ENCODE measurements at regions not wholly inside any gene's neighbourhood (a gene's known extent, or its start where the extent isn't known, plus 50 kb on each side); places are given as distances from the start of the nearest gene placed in this dataset.
A peak's percentile ranks its signal among the peaks of the same experiment; 100 is the strongest.

GRCh38 chr9:90219548-90220118 lies 423.0 kb downstream of the DIRAS2 start:
- 17% methylated on average over 27 of the region's 27 CpGs; no CpG with 5 or more reads in 1 of the 2 experiments for WGBS, 2 experiments (ENCODE audit: extremely low coverage in 1 of 2, insufficient coverage in 1 of 2, insufficient read length in 1 of 2, insufficient replicate concordance in 2 of 2, low coverage in 1 of 2, low lambda C conversion rate in 2 of 2, missing lambda C conversion rate in 1 of 2)
- Histone ChIP-seq H3K9me3 (ENCODE audit: insufficient read depth in 2 of 2, low read depth in 1 of 2, low read length in 1 of 2) (no peaks in the 10 kb centered on the region), H2BK120ac (replicated peaks; ENCODE audit: low read depth, low read length) (no peak overlapping the region), H2BK20ac (ENCODE audit: low read length) (no peak overlapping the region), H3K36me3 (ENCODE audit: control insufficient read depth in 2 of 4, insufficient read depth in 4 of 4, low read length in 3 of 4) (no peaks in the 10 kb centered on the region), H3K4me3 (ENCODE audit: extremely low read depth in 1 of 4, insufficient read depth in 2 of 4, low read depth in 3 of 4, low read length in 4 of 4) (peak overlapping the region; percentile 30 to 58 (median 40); a peak in 7 of 8 replicates), H3K27me3 (replicated peaks in 1 of 4; ENCODE audit: control insufficient read depth in 3 of 4, extremely low read depth in 1 of 4, insufficient read depth in 3 of 4, low read length in 3 of 4) (no peaks in the 10 kb centered on the region), H3K27ac (ENCODE audit: low read depth, low read length) (no peak overlapping the region), H4K20me1 (replicated peaks in 1 of 2; ENCODE audit: control insufficient read depth in 1 of 2, insufficient read depth in 2 of 2, low read length in 2 of 2) (no peaks in the 10 kb centered on the region), H3K14ac (ENCODE audit: insufficient read length) (no peak overlapping the region), H3K4ac (replicated peaks; ENCODE audit: insufficient read length, low read depth, low read length) (no peak overlapping the region), H4K91ac (replicated peaks; ENCODE audit: insufficient read length, low read length) (no peak overlapping the region), H2BK5ac (ENCODE audit: low read depth, low read length) (no peak overlapping the region), H2AK5ac (ENCODE audit: low read depth, low read length) (no peak overlapping the region), H3K4me2 (ENCODE audit: insufficient read depth in 1 of 2, low read depth in 2 of 2, low read length in 2 of 2) (peak overlapping the region; percentile 27 to 61), H4K5ac (ENCODE audit: insufficient read length, low read depth, low read length) (no peak overlapping the region), H4K8ac (ENCODE audit: extremely low read depth, insufficient read depth, low read length) (peak overlapping the region; percentile 79; the same call in 1 of the 2 replicates), H3K56ac (replicated peaks; ENCODE audit: insufficient read length, low read depth, low read length) (no peak overlapping the region), H2BK12ac (ENCODE audit: low read depth, low read length) (no peak overlapping the region), H3K23ac (ENCODE audit: insufficient read length) (no peak overlapping the region), H3K9ac (replicated peaks in 1 of 4; ENCODE audit: extremely low read depth in 1 of 4, low read depth in 3 of 4, low read length in 3 of 4) (no peak overlapping the region), H3K79me2 (ENCODE audit: control insufficient read depth in 1 of 2, insufficient read depth in 2 of 2, low read length in 2 of 2) (no peaks in the 10 kb centered on the region), H3K4me1 (replicated peaks in 1 of 4; ENCODE audit: control insufficient read depth in 3 of 4, insufficient read depth in 4 of 4, low read length in 3 of 4) (no peaks in the 10 kb centered on the region; a peak in 1 of 7 replicates), H2BK15ac (ENCODE audit: low read length) (no peak overlapping the region), H2AFZ (ENCODE audit: low read length) (peak overlapping the region; percentile 90), H3K79me1 (ENCODE audit: low read depth, low read length) (no peaks in the 10 kb centered on the region), H3K23me2 (ENCODE audit: low read depth, low read length) (no peaks in the 10 kb centered on the region), H3K18ac (ENCODE audit: extremely low read depth, low read length) (no peak overlapping the region)
- DNase-seq (ENCODE audit: low read depth in 1 of 2, low spot score in 2 of 2) (peak; percentile 5 to 83), FAIRE-seq (no peak)
- POLR2A ChIA-PET (ENCODE audit: partially characterized antibody), result no interaction called here
- CTCF ChIA-PET (ENCODE audit: partially characterized antibody), result interaction anchor here (0.7 to 1.0 kb wide), 3 partner anchors 10 to 81 kb away, joined by 3 to 9 read pairs (median 4); no protein-coding TSS in a partner anchor
- TF ChIP-seq SP4 (IDR thresholded peaks at IDR 0.05; ENCODE audit: low read length) (no peak), CTCF (IDR thresholded peaks at IDR 0.05; ENCODE audit: control extremely low read depth in 1 of 3, insufficient read depth in 1 of 3, low read depth in 1 of 3, low read length in 3 of 3) (peak; percentile 62 to 87 (median 83)), RAD21 (IDR thresholded peaks at IDR 0.05 in 1 of 2, conservative IDR thresholded peaks at IDR 0.05 in 1 of 2; ENCODE audit: low read depth in 2 of 2, low read length in 2 of 2) (peak; percentile 82 to 87)

All from H1 (cell line).